GM19043 (cell line): ENCODE measurements at regions not wholly inside any gene's neighbourhood (a gene's known extent, or its start where the extent isn't known, plus 50 kb on each side); places are given as distances from the start of the nearest gene placed in this dataset.
A peak's percentile ranks its signal among the peaks of the same experiment; 100 is the strongest.

Experiments
- ATAC-seq: cut with Tn5 transposase; IDR thresholded peaks from one replicate; pipeline ENCODE4 v1.9.1; 2021; ENCODE audit warnings: low read depth; ENCODE audit not compliant: unreplicated experiment

GRCh38 chr2:234438305-234438977 lies 58.4 kb downstream of the ARL4C start:
- no peak for ATAC-seq

DNA sequence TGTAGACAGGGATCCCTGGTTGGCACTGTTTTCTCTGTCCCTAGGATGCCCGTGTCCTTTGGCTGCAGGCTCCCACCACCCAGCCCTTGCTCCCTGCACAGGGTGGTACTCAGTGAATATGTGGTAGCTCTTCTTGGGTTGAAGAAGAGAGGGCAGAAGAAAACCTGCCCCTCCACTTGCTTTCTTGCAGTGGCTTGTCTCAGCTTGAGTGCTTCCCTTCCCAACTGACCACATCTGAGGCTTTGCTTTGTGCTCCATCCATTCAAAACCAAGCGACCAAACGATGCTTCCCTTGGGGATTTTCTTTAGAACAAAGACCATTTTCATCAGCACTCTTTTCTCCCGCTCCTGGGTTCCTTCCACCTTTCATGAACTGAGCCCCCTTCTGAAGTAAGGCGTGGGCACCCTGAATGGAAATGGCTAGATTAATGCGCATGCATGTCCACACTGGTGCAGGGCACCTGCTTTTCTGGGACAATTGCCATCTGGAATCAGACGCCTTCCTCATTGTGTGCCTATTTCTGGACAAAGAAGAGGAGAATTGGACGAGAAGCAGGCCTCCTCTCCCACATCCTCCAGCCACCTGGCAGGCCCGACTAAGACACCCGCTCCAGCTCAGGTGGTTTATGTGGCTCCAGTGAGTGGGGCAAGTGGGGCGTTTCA lies 59.1 kb downstream of the ARL4C start:
- ATAC-seq = no peak

- no peak for ATAC-seq
These were observed 60.4 kb downstream of the ARL4C start for GRCh38 chr2:234436482-234436837.

DNA sequence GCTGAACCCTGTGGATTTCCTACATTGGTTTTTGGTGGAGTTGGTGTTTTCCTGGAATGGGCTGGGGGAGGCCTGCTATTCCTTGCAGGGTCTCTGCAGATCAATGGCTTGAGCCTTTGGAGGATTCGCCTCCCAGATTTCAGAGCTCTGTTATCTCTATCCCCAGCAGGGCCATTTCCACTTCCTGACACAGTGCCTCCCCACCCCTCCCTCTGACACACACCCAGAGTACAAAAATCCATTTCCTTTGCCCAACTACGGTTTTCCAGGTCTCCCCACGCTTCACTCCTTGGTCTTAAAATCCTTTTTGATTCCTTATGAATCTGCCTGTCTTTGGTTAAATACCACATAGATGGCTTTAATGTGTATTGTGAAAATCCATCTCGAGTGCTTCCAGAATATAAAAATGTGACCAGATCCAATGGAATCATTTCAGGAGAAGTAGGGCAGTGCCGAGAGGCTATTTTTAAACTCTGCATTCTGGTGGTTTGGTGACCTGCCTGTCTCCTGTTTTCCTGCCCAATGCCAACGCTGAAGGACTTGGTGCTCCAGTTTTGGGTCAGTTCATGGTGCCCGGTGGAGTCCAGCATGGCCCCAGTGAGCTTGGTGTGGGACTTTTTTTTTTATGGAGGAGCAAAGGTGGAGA lies 60.9 kb downstream of the ARL4C start:
- no peak for ATAC-seq

DNA sequence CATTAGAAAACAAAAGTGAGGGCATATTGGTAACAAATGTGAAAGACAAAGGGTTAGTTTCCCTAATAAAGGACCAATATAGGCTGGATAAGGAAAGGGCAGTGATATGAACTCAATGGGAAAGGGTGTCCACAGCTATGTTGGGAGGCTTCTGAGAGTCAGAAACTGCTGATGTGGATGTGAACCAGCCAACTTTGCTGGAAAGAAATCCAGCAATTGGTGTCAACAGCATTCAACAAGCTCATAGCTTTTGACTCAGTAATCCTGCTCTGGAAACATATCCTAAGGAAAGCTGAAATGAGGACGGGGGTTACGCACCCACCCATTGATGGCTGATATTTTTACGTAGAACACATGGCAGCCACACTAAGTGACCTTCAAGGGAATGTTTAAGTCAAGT lies 63.7 kb downstream of the ARL4C start:
- ATAC-seq = no peak

DNA sequence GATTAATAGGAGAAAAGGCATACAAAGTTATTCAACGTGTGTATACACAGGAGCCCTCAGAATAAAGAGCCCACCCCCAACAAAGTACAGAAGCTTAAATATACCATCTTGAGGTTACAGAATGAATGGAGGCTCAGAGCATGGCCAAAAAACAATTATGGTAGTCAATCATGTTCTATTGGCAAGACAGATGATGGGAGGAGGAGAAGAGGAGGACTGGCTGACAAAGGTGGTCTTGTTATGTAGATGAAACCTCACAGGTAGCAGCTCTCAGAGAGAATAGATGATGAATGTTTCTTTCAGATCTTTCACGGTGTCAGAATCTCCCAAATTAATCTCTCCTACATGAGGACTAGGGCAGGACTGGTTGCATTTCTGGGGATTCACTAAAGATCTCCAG lies 66.0 kb downstream of the ARL4C start:
- no peak for ATAC-seq

- ATAC-seq = no peak
These were observed 67.6 kb downstream of the ARL4C start for GRCh38 chr2:234429265-234429664.

DNA sequence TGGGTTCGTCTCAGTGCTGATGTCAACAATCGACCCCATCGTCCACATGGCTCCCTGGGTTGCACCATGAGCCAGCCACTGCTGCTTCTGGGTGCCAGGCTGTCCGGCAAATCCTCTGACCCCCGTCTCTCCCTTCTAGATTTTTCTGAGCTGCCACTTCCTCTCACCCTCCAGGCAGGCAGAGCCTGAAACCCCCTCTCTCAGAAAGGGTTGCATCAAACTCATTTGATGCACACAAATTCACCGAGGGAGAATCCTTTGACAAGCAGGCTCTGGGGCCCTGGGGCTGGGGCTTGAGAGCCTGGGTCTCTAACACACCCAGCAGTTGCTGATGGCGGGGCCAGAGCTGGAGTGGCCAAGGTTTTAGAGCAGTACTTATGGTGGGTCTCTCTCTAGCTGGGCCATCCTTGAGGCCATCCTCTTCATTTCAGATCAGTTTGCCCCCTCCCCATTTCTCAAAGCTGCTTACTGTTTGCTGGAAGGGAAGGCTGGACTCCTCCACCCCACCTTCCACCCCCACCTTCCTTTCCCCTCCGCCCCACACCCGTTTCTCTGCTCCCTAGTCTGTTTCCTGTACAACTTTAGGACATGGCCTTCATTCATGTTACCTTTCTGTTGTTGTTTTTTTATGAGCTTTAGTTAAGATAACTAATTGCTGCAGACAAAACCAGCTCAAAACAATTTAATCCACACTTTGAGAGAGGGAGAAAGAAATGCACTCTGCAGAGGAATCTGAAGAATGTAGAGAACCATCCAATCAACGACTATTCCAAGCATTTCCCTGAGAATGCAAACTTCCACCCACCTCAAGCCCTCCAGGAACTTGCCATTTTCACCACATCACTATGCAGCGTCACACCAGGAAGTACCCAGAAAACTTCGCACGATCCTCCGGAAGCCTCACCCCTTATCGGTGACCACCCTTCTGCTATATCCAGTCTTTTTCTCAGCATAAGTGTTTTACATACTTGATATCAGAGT lies 69.5 kb downstream of the ARL4C start:
- no peak for ATAC-seq

- no peak for ATAC-seq
These were observed 70.3 kb downstream of the ARL4C start for GRCh38 chr2:234426616-234427015.

GRCh38 chr2:234425639-234426603 lies 71.0 kb downstream of the ARL4C start:
- peak; percentile 81 for ATAC-seq

DNA sequence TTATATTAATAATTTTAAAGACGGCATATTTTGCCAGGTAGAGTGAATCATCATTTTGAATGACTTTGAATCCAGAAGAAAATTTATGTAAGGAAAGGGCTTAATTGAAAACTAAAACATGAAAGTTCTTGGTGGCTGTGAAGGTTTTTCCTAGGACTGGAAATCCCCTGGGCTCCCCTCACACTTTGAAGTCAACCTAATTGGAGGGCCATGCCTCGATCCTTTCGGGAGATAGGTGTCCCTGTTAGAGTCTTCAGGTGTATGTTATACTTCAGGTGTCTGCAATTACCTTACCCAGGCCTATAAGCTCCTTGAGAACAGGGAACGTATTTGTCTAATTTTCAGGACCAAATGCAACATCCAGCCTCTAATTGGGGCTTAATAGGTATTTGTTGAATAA lies 73.0 kb downstream of the ARL4C start:
- no peak for ATAC-seq

GRCh38 chr2:234422981-234423431 lies 73.9 kb downstream of the ARL4C start:
- ATAC-seq = no peak

- ATAC-seq = no peak
These were observed 74.6 kb downstream of the ARL4C start for GRCh38 chr2:234422273-234422732.

- ATAC-seq = no peak
These were observed 76.5 kb downstream of the ARL4C start for GRCh38 chr2:234420408-234420807.

- no peak for ATAC-seq
These were observed 77.2 kb downstream of the ARL4C start for GRCh38 chr2:234419726-234420125.

GRCh38 chr2:234415706-234416105 lies 81.2 kb downstream of the ARL4C start:
- no peak for ATAC-seq

DNA sequence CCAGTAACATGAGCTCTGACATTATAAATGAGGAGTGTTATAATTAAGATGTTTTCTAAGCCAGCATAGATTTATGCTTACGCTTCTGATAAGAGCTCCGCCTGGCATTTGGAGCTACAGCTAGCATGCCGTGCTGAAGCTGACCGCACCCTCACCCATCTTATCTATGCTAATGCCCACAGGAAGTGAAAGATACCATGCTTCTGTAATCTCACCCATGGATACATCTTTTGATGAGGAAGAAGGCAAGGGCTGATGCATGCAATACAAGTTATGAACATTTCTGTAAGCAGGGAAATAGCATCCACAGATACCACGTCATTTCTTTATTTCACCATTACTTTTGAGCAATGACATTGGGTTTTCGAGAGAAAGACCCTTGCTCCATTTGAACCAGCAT lies 82.3 kb downstream of the ARL4C start:
- ATAC-seq = no peak

- ATAC-seq = no peak
These were observed 84.2 kb downstream of the ARL4C start for GRCh38 chr2:234412726-234413125.

DNA sequence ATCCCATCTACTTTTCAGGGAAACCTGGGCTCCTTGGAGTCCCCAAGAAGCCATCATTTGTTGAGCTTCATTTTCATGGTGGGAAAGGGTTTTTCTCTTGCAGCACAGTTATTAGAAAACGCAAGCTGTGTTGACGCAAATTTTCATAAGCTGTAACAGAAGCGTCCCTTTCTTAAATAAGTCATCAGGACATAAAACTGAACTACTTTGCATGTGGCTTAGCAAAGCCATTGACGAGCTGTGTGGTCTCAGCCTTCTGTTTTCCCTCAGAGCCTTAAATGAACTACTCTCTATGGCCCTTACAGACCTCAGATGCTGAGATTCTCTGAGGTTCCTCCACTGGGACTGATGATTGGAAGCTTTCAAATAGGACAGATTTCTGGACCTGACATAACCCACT lies 85.1 kb downstream of the ARL4C start:
- peak; percentile 91 for ATAC-seq

GRCh38 chr2:234410526-234410925 lies 86.4 kb downstream of the ARL4C start:
- no peak for ATAC-seq
